GM21381 (cell line): ENCODE measurements at regions not wholly inside any gene's neighbourhood (a gene's known extent, or its start where the extent isn't known, plus 50 kb on each side); places are given as distances from the start of the nearest gene placed in this dataset.

ENCODE experiments used
- ATAC-seq: cut with Tn5 transposase; IDR thresholded peaks from one replicate; pipeline ENCODE4 v1.9.1; 2021; ENCODE audit warnings: mild to moderate bottlenecking, moderate library complexity; ENCODE audit not compliant: unreplicated experiment

DNA sequence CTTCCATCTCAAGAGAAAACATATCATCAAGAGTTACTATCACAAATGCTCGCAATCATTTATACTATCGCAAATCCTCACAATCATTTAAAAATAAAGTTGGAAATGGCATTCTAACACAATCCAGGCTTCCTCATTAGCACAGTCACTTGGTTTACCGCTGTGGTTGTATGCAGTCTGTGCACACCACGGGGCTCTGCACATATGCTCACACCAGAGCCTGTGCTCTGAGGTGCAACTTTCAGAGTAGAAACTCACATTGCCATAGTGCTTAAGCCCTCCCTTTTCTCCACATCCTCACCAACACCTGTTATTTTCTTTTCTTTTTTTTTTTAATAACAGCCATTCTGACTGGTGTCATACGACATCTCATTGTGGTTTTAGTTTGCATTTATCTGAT lies 235.6 kb upstream of the KLF6 start:
- no peak for ATAC-seq

DNA sequence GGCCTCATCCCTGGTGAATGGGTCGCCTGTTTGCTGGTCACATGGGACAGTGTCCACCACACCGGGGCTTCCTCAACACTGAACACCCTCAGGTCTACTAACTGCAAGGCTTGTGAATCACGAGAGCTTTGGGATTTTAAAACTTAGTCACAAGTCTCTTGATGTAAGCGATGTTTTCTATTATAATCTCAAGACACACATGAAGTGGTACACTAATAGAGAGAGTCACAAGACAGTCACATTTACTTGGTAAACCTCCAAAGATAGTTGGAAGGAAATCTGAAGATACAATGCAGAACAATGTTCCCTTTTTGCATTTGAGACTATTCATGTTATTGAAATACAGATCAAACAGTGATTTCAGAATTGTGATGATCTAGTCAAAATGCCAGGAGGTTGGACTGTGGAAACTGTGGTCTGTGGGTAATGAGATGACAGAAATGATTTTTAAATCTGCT lies 233.1 kb upstream of the KLF6 start:
- no peak for ATAC-seq

DNA sequence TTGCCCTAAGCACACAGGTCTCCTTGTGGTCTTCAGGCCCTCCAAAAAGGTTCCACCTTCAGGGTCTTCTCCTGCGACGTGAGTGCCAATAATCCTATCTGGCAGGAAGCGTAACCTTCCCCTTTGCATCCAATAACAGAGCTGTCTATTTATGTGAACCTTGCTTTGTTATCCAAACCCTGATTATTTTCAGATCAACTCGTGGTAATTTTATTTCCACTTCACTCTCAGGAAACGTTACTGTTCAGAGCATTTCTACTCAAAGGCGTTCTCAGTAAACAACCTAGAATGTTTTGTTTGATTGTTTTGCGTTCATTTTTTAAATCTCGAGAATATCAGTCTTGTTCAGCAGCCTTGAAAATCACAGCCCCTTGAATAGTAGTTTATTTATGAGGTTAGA lies 232.3 kb upstream of the KLF6 start:
- ATAC-seq, result no peak

DNA sequence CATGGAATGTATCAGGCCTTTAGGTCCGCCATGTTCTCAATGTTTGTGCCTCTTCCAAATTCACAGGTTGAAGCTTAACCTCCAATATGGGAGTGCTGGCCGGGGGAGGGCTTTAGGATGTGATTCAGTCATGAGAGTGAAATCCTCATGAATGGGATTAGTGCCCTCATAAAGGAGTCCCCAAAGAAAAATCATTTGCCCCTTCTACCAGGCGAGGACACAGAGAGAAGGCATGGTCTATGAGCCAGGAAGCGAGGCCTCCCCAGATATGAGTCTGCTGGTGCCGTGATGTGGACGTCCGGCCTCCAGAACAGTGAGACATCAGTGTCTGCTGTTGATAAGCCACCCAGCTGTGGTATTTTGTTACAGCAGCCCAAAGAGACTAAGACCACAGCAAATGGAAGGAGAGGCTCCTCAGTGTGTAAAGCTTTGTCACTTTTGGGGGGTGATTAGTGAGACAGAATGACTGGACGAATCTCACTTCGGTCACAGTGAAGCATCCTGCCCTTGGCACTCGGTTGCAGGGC lies 231.3 kb upstream of the KLF6 start:
- no peak for ATAC-seq

DNA sequence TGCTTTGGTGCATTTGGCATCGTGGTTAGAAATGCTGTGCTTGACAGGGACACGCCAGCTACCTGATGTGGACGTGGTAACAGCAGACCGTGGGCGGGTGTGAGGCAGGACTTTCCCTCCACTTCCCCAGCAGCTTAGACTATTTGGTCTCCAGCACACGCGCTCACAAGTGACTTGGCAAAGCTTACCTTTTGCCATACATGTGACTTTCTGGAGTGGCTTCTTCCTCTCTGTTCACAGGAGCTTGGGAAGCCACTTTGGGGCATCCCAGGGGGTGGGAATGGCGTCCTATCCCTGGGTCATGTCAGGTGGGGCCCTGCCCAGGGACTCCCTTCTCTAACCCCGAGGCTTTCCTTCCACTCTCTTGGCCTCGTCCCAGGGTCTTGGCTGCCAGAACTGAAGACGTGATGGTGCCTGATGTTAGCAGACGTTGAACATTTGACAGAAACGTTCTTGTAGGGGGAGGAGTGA lies 228.7 kb upstream of the KLF6 start:
- ATAC-seq, result peak; percentile 62

DNA sequence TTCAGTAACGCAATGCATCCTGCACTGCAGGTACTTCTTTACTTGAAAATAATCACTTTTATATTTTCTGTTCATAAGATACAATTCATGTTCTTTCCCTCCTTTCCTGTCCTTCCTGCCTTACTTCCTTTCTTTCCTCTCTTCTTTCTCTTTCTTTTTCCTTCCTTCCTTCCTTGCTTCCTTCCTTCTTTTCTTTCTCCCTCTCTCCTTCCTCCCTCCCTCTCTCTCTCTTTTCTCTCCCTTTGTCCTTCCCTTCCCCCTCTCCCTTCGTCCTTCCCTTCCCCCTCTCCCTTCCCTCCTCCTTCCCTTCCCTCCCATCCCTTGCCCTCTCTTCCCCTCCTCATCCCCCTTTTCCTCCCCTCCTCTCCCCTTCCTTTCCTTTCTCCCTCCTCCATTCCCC lies 227.8 kb upstream of the KLF6 start:
- no peak for ATAC-seq

DNA sequence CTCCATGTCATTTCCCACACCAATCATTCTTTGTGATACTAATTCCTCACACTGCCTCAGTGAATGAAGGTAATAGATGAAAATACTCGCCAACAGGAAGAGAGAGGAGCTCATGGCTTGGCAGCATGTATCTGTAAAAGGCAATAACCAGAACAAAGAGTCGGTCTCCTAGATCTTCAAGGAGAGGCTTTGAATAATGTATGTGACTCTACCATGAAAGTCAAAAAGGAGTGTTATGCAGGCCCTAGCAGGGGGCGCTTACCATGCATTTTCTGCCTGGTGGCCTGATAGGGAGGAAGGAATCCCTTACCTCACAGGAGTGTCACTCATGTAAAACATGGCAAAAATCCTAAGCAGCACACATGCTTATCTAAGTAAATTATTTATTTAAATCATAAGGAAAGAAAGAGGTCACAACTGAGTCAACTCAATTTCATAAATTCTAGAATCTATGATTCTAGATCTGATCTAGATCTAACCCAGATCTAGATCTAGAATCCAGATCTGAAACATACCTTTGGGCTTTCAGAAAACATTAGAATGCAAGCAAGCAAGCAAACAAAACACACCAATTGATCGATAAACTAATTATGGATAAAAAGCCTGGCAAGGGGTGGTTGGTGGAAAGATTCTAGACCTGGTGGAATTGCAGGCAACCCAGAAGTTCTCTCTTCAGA lies 226.3 kb upstream of the KLF6 start:
- ATAC-seq, result no peak

DNA sequence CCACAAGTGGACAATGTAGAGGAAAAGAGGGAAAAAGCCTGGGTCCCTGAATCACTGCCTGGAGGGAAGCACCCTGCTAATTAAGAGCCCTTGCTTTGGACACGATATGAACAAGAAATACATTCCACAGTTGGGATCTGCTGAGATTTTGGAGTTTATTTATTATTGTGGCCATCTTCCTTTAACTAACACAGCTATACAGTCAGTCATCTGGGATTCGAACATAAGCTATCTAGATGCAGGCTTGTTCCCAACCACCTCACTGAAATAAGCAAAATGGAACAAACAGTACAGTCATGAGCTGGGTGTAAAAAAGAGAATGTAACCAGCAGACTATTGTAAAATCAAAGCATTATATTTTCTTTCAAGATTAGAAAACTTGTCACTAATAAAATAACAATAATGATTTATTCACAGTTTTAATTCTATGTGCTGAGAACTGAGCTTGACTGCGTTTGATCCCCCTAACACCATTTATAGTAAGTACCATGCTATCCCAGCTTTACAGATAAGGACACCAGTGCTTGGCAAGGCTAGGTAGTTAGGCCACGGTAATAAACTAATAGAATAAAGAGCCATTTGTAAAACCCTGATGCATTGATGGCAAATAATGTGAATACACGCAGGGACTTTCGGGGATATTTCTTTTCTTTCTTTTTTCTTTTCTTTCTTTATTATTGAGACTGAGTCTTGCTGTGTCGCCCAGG lies 223.8 kb upstream of the KLF6 start:
- no peak for ATAC-seq

DNA sequence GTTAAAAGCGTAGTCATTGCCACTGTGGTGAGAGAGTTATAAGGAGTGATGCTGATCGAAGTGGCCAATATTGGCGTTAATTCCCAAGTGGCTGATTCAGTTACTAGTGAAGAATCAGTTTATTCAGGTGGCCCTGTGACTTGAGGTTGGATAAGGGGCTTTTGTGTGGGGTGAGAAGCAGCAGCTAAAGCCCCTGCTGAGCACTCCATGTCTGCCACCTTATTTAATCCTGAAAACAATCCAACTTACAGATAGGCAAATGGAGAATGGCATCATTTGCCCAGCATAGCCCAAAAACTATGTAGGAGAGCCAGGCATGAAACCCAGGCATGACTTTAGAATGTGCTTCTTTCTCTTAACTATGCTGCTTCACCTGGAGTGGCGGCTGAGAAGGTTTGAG lies 222.8 kb upstream of the KLF6 start:
- no peak for ATAC-seq

DNA sequence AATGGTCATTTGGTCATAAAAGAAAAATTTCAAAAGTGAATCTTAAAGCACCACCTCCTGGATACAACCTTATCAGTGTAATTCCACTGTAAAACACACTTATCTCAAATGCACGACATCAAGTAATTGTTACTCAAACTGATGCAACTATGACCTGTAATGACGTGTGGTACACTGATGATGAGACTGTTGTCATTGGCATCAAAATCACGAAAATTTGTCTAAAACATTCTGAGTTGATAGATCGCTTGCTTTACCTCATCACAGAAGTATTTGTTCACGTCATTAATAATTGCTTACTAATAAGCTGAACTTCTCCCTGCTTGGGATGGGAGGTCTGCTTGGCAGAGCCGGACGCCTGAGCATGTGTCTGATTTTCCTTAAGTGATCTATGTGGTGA lies 221.8 kb upstream of the KLF6 start:
- ATAC-seq, result no peak

DNA sequence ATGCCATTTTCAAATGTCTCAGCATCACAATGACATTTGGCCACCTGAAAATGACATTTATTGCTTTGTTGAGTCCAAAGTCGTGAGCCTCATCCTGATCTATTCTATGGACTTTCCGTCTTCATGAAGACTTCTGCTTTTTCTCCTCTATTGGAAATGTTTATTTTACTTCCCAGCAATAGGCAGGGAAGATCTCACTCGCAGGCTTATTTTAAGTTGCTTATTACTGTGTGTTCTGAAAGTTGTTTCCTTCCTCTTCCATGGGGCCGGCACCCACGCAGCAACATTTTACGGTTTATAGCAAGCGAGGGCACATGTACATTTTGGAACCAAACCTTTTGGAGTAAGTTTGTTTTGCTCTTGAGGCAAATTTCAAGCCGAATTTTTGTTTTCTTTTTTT lies 221.0 kb upstream of the KLF6 start:
- no peak for ATAC-seq

DNA sequence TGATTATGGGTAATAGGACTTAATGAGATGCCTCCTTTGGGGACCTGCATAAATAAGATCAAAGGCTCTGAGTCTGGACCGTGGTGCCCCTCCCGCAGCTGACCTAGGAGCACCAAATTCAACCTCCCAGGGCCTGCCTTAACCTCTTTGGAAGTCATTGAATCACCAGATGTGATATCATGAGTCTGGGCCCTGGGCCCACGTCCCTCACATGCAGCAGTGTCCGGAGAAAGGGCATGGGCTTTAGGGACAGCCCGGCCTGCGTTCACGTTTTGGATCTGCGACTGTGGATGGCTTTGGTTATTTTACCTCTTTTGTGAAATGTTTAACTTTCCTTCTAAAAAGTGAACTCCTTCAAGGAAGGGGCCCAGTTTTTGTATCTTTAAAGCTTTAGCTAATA lies 220.0 kb upstream of the KLF6 start:
- no peak for ATAC-seq

DNA sequence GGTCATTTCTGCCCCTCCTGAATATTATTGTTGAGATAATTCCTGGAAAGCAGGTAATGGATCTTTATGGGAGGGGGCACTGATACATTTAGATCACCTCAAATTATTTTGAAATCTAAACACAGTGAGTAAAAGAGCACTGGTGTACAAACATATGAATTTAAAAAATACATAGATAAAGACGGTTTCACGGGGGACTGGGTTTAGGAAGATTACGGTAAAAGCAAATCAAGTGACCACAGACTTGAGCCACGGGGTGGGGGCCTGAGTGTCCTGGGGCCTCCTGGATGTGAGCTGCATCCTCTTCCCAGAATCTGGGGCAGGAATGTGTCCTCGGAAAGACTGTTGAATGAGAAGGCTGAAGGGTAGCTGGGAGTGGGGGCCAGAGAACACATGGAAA lies 219.1 kb upstream of the KLF6 start:
- ATAC-seq, result no peak

DNA sequence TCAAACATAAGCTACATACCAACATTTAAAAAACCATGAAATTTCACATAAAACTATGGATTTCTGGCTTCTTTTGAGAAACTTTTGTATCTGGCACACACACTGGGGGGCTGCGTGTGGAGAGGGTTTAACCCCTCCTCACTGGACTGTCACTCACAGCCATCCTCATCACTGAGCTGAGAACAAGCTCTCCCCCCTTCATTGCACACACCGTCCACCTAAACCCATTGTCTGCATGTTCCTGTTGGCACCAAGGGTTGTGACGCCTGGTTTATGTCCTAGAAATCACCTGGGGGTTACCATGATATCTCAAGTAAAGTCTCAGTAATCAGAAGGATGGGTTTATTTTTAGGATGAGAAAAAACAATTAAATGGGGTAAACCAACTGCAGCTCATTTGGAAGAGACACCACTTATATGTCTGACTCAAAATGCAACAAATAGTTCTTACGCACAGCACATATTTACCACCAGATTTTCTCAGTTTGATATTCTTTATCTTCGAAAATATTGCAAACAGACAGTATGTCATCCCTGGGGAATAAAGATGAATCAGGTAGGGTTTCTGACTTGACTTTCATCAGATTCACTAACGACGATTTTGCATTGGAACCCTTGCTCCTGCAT lies 218.5 kb upstream of the KLF6 start:
- ATAC-seq, result no peak

DNA sequence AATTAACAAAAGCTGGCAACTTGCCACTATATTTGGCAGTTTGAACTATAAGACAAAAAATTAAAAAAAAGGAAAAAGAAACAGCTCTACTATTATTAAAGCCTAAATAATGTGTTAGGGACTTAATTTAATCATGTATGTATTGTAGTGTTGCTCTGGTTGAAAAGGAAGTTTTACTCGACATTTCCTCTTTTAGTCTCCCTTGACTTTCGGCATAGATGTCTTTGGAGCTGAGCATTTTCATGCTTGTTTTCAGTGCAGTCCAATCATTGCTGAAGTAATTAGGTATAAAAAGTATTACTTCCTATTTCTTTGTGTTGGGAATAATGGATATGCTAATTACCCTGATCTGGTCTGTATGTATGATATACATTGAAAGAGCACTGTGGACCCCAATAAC lies 216.8 kb upstream of the KLF6 start:
- ATAC-seq, result no peak

DNA sequence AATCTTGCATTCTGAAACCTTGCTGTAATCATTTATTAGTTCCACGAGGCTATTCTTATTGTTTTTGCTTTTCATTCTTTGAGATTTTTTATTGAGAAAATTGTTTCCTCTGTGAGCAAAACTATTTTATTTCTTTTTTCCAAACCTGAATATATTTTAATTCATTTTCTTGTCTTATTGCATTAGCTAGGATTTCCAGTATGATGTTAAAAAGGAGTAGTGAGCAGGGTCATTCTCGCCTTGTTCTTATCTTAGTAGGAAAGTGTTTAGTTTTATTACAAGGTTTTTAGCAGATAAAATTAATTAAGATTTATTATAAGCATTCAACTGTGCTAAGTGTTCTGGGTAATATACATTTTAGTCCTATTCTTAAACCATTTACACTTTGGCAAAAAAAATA lies 214.6 kb upstream of the KLF6 start:
- ATAC-seq, result no peak

DNA sequence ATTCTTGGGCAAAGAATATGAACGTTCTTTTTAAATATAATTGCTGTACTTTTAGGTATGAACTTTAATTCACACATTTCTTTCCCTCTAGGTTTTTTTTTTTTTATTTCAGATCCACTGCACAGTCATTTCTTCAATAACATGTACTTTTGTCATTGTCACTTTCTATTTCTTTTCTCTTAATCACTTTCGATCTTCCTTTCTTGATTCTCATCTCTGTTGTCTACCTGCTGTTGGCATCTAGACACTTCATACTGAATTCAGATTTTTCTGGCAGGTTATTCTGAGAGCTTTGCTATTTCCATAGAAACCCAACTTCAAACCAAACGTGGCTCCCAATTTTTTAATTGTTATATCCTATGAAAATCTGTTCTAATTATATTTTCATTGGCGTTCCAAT lies 211.7 kb upstream of the KLF6 start:
- no peak for ATAC-seq

DNA sequence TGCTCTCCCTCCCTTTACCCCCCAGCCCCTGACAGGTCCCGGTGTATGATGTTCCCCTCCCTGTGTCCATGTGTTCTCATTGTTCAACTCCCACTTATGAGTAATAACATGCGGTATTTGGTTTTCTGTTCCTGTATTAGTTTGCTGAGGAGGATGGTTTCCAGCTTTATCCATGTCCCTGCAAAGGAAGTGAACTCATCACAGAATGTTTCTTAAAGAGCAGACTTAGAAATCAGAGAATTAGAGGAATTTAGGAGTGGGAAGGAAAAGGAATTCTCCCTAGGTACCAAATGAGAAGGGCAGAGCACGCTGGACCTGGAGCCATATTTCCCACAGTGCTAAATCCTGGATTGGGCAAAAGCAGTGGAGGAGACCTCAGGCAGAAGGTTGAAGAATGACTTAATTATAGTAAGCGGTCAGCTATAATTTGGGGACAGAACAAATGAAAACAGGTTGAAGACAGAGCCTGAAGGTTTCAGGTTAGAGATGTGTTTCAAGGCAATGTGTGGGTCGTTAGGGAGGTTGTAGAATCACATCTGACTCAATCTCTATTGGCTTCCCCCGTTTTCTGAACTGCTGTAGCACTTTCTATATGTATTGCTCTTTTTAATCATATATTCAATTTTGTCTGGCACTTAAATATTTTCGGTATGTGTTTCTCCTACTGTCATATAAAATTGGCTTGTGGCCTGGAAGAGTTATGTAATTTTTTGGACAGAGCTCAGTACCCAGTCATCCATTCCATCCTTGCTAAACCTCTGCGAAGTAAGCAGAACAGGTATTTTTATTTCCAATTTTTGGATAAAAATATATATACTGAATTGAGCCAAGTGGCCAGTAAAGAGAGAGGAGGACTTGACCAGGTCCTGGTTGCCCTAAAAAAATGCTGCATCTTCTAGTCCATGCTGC lies 210.5 kb upstream of the KLF6 start:
- no peak for ATAC-seq

DNA sequence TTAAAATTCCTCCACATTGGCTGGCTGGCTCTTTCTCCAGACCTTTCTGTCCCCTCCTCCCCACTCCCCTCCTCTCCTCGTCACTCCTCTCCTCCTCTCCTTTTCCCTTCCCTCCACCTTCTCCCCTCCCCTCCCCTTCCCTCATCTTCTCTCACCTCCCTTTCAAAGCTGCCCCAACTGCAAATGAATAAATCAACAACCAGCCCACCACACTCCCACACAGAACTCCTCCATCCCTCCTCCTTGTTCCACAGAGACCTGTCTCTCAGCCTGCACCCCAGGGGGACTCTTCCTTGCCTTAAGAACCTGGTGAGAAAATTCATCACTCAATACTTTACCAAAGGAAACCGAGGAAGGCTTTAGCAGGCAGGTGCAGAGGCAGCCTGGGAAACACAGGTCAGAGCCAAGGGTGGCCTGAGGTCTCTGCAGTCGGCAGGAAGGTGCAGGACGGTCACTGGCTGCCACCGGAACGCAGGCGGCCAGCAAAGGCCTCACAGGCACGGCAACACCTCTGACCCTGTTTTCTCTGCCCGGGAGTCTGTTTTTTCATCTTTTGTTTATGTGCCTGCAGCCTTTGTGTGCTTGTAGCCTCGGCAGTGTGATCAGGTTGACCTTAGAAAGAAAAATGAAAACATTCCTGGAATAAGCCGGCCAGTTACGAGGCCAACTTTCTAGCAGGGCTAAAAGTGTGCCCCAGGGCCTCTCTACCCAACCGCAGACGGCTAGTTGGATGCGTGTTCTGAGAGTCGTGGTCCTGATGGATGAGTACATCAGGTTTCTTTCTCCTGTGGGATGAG lies 207.6 kb upstream of the KLF6 start:
- no peak for ATAC-seq

DNA sequence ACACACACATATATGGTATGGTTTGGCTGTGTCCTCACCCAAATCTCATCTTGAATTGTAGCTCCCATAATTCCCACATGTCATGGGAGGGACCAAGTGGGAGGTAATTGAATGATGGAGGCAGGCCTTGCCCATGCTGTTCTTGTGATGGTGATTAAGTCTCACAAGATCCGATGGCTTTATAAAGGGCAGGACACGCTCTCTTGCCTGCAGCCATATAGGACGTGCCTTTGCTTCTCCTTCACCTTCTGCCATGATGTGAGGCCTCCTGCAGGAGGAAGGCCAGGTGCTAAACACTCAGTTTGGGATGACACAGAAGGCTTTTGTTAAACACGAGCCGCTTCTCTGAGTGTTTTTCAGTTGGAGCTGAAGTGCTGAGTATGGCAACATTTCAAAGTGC lies 205.3 kb upstream of the KLF6 start:
- ATAC-seq, result no peak
